Embryonic facial prominence (tissue), 1 donor: ENCODE measurements at regions not wholly inside any gene's neighbourhood (a gene's known extent, or its start where the extent isn't known, plus 50 kb on each side); places are given as distances from the start of the nearest gene placed in this dataset.

ENCODE experiments used
- DNase-seq: peaks from one replicate; pipeline ENCODE4 v3.0.0-alpha.2; 2016; ENCODE audit errors: extremely low spot score

DNA sequence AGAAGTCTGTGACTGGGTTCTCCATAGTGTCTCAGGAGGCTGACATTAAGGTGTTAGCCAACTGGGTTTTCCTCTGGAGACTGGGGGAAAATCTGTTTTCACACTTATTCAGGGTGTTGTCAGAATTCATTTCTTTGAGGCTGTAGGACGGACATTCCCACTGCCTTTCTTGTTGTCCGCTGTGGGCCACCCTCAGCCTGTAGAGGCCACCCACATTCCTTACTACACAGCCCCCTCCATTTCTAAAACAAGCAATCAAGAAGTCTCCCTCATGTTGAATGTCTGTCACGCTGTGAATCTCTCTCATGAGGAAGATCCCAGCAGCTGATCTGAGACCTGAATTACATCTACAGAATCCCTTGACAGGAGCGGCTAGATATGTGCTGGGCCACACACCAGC, 295.5 kb upstream of the RUNX1 start:
- no peak for DNase-seq

DNA sequence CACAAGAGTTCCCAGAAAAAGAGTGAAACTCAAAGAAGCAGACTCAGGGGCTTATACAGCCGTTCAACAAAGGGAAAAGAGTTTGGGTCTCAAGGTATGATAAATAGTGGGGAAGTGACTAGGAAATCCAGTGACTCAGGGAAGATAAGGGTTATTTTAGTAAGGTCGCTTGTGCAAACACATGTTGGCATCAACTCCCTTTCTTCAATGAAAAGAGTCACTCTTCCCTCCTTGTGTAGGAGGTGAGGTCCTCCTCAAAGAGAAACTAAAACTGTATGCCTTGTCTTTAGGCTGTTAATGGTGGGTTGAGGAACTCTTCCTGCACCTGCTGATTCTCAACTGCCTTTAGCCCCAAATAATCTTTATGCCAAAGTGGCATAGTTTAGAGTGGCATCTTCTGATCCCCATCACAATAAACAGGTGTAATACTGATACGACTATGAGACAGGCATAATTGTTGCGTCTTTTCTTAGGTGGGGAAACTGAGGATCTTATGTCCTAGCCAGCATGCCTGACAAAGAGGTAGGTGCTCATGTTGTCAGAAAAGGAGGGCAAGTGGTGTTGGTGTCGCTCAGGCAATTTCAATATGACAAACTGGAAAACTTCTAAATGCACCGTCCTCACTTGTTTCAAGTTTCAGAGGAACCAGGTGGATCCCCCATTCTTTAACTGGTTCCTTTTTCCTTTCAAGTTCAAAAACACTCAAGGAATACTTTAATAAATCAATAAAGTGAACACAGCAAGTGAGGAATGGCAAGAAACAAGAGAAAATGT, 294.1 kb upstream of the RUNX1 start:
- DNase-seq: no peak

DNA sequence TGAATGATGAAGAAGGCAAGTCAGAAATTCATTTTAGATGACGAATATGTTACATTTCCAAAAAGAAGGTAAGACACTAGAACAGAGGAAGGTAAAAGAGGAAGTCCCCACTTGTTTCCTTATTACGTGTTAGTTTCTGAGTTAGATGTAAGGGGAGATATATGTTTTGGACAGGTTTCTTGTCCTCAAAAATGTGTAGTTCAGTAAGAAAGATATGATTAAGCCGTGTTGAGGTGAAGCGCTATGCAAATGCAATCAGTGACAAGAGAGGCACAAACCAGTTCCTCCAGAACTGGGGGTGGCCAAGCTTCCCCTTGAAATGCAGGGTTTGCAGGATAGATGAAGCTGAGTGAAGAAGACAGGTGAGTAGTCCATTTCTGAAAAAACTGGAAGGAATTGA, 293.3 kb upstream of the RUNX1 start:
- no peak for DNase-seq

DNA sequence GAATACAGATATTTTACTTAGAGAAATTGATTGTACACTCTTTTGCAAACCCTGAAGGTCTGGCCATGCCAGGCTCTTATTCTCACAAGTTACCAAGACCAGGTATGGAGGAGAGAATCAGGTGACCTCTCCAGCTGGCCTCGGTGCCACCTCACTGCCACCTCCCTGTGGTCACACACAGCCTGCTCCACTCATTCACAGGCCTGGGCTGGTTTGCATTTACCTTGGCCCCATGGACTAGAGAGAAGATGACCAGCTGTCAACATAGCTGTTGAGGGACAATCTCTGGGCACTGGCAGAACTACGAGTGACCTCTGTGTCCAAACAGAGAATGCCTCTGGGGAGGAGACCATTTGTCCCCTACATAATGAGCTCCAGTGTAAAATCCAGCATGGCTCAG, 291.2 kb upstream of the RUNX1 start:
- DNase-seq: no peak

DNA sequence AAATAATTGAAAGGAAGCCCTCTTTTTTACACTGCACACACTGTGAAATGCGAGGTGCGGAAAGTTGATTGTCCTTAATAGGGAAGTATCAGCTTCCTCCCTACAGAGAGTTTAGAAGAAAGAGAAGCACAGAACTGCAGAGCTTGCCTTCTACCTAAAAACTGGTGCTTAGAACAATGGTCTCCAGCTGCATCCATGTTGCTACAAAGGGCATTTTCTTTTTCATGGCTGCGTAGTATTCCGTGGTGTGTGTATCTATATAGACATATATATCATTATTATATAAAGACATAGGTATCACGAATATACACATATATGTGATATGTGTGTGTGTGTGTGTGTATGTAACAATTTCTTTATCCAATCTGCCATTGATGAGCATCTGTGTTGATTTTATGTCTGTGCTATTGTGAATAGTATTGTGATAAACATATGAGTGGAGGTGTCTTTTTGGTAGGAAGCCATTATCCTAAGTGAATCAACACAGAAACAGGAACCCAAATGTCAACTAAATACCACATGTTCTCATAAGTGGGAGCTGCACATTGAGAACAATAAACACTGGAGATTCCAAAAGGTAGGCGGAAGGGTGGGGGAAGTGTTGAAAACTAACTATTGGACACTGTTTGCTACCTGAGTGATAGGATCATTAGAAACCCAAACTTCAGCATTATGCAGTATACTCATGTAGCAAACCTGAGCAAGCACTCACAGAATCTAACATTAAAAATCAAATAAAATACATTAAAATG, 290.0 kb upstream of the RUNX1 start:
- DNase-seq: no peak

DNA sequence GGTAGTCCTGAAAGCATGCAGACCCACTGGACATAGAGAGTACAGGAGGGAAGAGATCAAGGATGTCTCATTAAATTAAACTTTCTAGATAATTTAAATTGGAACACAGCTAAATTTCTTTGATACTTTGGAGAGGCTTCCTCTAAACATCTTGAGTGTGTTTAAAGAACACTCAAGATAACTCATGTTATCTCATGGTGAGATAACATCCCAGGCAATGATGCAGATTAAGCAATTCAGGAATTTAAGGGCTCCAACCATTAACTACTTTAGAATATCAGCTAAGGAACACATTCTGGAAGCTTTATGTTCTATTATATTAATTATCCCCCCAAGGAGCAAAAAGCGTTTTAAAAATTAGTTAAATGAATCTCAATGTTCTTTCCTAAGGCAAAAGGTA, 289.2 kb upstream of the RUNX1 start:
- DNase-seq: no peak

DNA sequence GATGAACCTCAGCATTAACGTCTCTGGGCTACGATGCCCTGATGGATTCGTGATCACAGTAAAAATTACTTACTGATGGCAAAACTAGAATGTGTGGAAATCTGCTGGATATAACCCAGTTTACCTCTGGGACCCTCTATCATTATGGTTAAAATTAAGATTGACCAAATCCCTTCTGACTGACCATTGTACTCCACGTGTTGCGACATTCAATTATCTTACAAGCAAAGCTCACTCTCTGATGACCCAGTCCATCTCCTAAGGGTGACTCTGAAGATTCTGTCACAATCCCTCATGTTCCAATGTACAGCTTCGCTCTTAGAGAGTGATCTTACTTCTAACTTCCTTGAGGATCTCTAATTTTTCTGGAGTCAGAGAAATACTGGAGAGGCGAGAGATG, 288.5 kb upstream of the RUNX1 start:
- DNase-seq: no peak

DNA sequence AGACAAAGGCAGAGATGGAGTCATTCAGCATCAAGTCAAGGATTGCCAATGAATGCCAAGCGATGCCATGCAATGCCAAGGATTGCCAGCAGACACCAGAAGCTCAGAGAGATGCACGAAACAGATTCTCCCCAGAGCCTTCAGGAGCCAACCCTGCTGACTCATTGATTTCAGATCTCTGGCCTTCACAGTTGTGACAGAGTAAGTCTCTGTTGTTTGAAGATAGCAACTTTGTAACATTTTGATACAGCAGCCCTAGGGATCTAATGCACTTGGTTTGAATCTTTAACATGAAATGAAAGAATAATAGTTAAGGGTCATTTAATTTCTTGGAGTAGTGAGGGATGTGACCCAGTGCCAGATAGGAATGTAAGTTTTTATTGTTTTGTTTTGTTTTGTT, 287.4 kb upstream of the RUNX1 start:
- no peak for DNase-seq

DNA sequence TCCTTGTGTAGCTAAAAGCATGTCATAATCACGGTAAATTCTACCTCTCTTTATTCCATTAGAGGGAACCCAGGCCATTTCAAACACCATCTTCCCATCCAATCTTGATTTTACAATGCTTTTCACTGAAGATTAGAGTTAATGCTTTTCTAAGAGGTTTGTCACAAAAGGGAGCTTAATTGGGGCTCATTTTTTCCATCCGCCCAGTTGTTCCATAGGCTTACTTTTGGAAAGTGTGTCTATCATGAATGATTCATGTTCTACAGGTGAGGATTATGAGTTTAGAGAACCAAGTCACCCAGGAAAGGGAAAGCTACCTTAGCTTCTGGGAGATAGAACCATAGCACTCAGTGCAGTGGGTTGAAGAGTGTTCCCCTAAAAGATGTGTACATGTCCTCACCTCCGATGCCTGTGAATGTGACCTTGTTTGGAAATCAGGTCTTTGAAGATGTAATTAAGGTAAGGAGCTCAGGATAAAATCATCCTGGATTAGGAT, 286.9 kb upstream of the RUNX1 start:
- no peak for DNase-seq

DNA sequence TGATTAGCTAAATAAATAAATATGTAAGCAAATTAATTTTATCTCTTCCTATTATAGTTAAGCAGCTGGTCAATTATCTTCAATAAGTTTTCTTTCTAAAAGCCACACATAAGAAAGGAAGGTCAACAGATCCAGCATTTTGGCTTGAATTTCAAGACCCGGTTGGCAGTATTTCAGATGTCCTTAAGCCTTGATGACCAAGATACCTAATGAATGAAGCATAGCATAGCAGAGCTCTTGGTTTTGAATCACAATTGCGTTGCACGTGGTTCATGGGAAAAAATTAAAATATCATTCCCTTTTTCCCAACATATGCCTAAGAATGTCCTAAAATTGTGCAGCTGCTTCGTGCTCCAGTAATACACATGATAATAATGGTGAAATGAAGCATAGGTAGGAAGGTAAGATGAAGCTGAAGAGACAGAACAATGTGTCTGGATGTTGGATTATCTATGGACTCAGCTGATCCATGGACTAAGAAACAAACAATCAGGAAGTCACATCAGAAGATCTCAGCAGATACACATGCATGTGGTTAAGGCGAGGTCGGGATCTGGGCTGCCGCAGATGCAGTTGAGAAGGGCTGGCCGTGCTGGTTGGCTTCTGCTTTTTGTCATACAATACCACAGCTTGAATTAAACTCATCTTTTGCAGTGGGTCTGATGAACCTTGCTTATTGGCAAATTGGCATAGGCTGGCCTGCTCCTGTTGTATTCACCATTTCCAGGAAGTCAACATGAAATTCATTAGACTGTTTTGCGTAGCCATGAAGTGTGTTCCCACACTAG, 284.9 kb upstream of the RUNX1 start:
- no peak for DNase-seq

DNA sequence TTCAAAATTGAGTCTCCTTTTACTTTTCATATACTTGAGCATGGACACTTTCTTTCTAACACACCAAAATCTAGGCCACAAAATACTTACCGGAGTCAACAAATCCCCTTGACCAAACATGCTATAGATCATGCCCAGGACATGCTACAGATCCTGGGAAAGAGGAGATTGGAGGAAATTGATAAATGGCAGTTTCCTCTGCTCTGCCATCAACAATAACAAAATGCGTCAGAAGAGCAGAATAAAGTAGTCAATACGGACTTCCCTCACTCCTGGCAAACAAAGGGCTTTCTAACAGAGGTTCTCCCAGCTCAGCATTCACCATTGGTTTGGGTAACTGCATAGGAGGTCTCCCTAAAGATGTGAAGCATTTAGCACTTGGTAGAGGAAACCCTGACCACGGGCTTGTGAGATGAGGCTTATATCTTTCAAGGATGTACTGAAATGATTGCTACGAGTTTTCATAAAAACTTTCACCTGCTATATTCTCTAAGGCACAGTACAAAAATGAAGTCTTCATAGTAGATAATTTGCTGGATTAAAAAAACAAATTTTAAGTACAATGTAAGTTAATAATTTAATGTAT, 283.8 kb upstream of the RUNX1 start:
- DNase-seq: no peak

DNA sequence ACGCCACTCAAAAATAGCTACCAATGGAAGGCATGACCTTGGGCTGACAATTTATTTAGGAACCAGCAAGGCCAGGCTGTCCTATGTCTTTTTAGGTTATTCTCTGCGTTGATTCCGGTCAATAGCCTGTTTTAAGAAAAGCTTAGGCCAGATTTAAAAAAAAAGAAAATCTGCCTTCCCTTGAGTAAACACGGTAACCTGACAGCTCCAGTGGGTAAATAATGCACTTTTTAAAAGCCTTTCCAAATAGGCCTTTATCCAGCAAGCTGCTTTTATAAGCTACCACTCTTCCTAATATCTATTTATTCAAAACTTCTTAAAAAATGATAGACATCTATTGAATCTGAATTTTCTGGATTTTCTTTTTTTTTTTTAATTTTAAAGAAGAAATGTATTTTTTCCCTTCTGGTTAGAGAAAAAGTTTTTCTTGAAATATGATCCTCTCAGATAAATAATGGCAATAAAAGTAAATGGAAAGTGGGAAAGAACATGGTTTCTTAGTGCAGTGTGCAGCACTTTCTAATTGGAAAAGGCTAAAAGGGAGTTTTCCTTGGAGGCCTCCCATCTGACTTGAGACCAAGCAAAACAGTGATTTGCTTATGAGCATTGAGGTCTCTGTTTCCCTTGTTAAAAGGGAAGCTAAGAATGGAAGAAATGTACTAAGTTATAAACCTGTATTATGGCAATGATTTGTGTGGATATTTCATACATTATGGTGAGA, 281.0 kb upstream of the RUNX1 start:
- no peak for DNase-seq

DNA sequence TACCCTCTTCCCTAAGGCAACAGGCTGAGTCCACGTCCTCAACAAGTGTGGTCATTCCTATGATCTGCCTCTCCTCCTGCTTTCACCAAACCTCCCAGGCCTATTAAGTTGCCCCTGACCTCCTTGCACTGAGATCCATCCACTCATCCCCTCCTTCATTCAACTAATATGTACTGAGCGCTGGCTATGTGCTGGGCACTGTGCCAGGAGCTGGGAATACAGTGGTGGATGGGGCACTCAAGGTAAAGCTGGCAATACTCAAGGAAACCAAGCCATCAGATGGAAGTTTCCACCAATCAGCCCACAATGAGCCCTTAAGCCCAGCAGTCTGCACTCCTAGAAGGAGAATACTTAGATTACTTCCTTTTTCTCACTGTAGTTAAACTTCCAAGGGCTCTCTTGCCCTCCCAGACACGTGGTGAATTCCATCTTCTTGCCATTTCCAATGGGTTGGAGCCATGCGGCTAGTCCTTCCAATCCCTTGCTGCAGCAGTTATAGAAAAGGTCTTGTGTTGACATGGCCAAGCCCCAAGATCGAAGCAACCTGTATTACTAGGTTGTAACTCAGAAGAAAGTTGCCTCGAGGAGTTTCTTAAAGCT, 279.9 kb upstream of the RUNX1 start:
- no peak for DNase-seq

DNA sequence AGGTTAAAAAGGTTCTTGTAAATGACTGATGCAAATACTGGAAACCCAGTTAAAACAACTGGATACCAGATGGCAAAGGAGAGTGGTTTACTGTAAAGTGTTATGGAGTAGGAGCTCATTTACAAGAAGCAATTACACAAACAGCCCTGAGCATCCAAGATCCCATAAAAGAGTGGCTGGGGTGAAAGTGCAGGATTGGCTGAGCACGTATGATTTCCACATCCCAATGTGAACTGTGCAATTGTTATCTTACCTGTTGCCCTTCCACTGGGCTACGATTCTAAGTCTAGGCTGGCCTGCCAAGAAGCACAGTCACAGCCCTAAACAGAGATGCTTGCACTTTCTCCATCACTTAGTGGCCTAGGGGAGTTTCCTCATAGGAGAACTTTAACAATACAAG, 277.6 kb upstream of the RUNX1 start:
- DNase-seq: no peak

DNA sequence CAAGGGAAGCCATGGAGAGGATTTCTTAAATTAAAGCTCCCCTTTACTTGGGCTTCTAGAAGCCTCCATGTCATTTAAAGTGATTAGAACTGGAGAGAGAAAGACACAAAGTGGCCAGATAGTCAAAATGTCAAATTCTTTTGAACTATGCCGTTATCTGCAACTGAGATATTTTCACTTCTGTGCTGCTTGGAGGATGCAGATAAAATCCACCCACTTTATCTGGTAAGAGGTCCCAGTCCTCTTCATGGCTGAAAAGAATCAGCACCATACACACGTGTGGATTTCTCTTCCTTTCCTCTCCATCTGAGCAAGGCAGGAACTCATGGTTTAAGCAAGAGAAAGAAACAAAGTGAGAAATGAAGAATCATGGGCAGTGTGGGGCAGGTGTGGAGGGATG, 276.9 kb upstream of the RUNX1 start:
- DNase-seq: no peak

DNA sequence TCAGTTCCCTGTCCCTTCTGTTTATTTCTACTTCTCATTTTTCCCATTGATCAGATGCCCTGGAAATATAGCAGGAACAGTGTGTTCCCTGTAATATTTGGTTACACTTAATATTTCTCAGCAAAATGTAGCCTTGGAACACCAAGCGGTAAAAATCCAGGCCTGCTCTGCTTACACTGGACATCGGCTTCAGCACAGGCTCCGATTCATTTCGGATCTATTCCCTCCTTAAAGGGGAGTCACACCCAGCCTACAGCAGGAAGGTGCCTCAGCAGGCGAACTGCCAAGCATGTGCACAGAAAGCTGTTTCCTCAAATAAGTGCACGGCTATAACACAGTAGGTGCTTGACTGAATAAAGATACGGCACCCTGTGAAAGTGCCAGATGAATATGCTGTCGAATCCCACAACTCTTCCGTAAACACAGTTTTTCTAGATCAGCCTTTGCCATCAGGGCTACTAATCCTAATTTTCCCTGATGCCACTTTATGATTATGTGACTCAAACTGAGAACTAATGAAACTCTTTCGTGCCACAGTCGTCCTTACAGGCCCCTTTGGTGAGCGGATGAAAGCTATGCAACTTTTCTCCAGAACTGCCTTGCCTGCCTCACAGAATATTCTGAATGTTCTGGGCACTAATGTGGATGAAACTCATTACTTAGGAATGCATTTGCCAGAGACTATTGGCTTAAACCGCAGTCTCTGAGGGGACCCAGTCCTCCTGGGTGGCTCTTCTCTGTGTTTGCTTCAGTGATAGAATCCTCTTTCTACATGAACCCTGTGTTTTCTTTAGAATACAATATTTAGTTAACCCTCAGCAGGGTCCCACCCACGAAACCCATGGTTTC, 275.5 kb upstream of the RUNX1 start:
- no peak for DNase-seq

DNA sequence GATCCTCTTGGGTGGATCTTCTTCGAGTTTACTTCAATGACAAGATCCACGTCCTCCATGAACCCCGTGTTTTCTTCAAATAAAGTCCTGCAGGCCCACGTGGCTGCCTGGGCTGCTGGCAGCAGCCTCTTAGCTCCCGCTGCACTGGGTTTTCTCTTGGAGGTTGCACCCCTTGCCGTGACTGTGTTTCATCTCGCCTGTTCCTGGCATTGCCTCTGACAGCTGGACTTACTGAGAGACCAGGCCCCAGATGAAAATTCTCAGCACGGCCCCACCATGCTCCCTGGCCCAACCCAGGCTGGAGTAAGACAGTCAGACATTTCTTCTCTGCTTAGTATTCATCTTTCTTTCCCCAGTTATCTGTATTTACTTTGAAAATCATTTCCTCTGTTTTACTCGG, 274.8 kb upstream of the RUNX1 start:
- no peak for DNase-seq

DNA sequence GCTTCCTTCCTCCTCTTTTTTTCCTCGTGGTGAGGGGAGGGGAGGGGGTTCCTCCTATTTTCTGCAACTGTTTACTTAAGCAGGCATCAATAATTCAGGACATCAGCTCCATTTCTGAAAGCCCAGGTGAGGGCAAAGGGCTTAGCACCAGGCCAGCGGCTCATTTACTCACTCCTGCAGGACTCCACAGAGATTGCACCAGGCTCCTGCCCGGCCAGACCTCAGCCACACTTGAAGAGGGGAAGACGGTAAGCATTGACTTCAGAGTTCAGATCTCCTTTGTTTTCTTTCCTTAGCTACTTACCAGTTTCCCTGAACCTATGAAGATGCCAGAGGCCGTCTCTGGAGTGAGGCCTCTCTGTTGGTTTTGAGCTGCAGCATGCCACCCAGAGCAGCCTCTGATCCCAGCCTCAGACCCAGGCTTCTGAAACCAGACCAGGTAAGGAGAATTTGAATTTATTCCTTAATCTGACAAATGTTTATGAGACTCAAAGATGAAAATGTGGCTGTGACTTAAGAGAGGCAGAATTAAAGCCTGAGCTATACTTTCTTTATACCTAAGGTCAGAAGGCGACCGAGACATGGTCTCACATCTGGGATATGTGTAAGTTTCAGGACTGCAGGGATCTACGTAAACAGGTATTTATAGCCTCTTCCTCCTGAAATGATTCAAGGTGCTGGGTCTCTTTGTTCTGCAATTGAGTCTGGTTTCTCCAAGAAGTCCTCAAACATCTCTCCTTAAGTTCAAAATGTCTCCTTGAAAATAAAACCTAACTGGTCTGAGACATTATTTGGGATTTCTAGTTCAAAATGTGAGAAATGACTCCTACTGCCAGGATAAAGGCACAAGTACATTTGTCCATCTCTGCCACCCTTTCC, 272.5 kb upstream of the RUNX1 start:
- no peak for DNase-seq

DNA sequence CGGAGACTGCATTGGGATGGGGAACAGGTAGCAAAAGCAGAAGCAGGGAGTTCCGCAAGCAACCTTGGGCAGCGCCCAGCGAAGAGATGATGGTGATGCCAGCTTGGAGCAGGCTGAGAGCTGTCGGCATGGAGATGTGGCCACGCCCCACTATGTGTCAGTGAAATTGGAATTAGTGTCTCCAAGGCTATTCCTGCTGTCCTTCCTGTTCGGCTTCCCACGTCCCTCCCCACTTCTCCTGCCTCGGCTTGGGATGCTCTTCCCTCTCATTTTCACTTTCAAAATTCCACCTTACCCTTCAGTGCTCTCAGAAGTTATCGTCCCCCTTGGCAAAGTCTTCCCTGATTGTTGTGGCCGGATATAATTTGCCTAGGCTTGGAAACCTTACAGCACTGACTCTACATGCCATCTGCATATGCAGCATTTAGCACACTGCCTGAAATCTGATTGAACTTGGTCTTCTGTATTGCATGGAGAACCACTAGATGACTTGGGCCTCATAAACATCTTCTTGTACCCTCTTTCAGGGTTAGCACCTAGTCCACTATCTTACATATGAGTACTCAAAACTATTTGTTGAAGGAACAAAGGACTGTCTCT, 270.7 kb upstream of the RUNX1 start:
- DNase-seq: no peak
